NCI-H2227 (cell line): ENCODE measurements at regions not wholly inside any gene's neighbourhood (a gene's known extent, or its start where the extent isn't known, plus 50 kb on each side); places are given as distances from the start of the nearest gene placed in this dataset.
"Not testable (repeated sequence)": the region's sequence is repeated elsewhere in the genome, so short reads cannot be mapped to it uniquely, and the experiment has no call there.

Source experiments
- DNase-seq: peaks from one replicate; lab custom pipeline; 2025; ENCODE audit not compliant: unreplicated experiment; lab: John Stamatoyannopoulos, UW

GRCh38 chr9:31848505-31849285 lies 535.7 kb upstream of the ACO1 start:
- no peak for DNase-seq

GRCh38 chr9:31854187-31854586 lies 530.3 kb upstream of the ACO1 start:
- no peak for DNase-seq

GRCh38 chr9:31868830-31869229 lies 515.6 kb upstream of the ACO1 start:
- no peak for DNase-seq

- no peak for DNase-seq
Measured at GRCh38 chr9:31870276-31870675, 514.2 kb upstream of the ACO1 start.

GRCh38 chr9:31873722-31874121 lies 510.7 kb upstream of the ACO1 start:
- DNase-seq: no peak

GRCh38 chr9:31894008-31894407 lies 490.4 kb upstream of the ACO1 start:
- DNase-seq: no peak

- no peak for DNase-seq
Measured at GRCh38 chr9:31908158-31908890, 476.1 kb upstream of the ACO1 start.

GRCh38 chr9:31908891-31909480 lies 475.5 kb upstream of the ACO1 start:
- no peak for DNase-seq

GRCh38 chr9:31912636-31913035 lies 471.8 kb upstream of the ACO1 start:
- DNase-seq: no peak

GRCh38 chr9:31916591-31917241 lies 467.7 kb upstream of the ACO1 start:
- DNase-seq: no peak

- not testable (repeated sequence) for DNase-seq
Measured at GRCh38 chr9:31937737-31938136, 446.7 kb upstream of the ACO1 start.

DNA sequence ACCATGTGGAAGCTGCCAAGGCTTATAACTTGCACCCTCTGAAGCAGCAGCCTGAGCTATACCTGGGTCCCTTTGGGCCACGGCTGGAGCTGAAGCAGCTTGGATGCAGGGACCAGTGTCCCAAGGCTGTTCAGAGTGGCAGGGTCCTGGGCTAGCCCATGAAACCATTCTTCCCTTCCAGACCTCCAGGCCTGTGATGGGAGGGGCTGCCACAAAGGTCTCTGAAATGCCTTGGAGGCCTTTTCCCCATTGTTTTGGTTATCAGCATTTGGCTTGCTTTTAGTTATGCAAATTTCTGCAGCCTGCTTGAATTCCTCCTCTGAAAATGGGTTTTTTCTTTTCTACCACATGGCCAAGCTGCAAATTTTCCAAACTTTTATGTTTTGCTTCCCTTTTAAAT lies 433.7 kb upstream of the ACO1 start:
- DNase-seq: no peak

GRCh38 chr9:31958572-31958971 lies 425.9 kb upstream of the ACO1 start:
- no peak for DNase-seq

- no peak for DNase-seq
Measured at GRCh38 chr9:31969552-31969951, 414.9 kb upstream of the ACO1 start.

DNA sequence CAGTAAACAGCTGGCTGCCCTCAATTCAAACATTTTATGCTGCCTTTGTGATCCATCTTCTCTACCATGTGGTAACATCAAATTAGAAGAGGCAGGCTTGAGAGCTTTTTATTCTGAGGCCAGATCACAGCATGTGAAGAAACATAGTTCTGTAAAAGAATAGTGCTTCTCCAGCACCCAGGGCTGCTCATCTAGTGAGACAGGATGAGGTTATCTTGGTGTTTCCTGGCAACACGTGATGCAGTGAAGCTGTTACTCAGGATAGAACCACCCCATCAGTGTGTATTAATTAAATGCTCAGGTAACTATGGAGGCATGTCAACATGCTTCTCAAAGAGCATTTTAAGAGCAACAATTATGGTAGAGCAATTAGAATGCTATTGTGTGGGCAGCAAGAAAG lies 400.5 kb upstream of the ACO1 start:
- no peak for DNase-seq

- DNase-seq: no peak
Measured at GRCh38 chr9:31996331-31996730, 388.1 kb upstream of the ACO1 start.

- DNase-seq: no peak
Measured at GRCh38 chr9:32004431-32005076, 379.9 kb upstream of the ACO1 start.

DNA sequence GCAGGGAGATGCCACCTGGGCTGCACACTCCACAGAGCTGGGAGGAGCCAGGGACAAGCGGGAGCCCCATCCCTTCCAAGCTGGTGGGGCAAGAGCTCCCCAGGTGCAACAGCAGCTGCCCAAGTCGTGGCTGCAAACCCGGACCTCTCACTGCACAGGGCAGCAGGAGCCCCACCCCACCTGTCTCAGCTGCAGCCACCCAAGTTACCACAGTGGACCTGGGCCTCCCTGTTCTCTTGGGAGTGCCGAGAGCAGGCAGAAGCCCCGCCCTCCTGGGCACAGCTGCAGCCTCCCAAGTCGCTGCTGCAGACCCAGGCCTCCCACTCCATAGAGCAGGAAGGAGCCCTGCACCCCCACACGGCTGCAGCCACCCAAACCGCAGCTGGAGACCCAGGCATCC lies 374.1 kb upstream of the ACO1 start:
- no peak for DNase-seq

DNA sequence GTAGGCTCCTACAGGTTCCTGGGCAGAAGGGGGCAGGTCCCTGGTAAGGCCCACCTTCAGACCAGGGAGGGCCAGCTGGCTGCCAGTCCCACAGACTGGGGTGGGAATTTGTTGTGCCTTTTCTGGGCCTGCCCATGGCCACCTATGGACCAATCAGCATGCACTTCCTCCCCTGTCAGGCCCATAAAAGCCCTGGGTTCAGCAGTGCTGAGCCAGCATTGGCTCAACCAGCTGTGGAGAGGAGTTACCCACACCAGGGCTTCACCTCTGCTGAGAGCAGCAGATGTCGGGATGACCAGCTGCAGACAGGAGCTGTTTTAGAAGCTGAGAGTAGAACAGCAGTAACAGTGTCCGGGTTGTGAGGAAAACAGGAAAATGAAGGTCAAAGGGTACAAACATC lies 373.4 kb upstream of the ACO1 start:
- no peak for DNase-seq

DNA sequence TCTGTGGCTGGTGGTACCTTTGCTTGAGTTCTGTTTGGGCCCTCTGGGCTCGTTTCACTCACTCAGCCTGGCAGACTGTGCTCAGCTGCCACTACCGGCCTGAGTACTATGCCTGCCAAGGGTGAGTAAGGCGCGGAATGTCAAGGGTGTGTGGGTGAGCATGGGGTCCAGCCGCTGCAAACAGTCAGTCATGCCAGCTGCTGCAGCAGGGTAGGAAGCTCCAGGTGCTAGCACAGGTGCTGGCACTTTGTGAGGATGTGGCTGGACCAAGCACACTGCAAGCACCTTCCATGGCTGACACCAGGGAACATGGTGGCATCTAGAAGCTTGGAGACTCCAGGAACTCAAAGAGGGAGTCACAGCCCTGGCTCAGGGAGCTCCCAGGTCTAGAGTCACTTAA lies 368.6 kb upstream of the ACO1 start:
- no peak for DNase-seq

DNA sequence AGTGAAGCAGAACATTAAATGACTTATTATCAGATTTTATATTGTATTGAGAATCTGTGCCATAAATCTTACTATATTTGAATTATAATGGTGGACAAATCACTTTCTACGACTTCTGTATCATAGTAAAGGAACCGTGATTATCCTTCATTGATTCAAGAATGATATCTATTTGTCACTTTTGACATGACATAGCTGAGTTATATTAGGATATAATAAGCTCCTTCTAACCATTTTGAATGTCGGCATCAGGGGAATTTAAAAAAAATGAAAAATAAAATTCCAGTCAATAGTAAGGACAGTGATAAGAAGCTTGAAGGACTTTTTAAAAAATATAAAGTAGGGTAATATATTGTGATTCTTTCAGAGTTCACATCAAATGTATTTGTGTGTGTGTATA lies 338.9 kb upstream of the ACO1 start:
- DNase-seq: no peak
